RWPE1 (cell line): ENCODE measurements at regions not wholly inside any gene's neighbourhood (a gene's known extent, or its start where the extent isn't known, plus 50 kb on each side); places are given as distances from the start of the nearest gene placed in this dataset.
"Not testable (repeated sequence)": the region's sequence is repeated elsewhere in the genome, so short reads cannot be mapped to it uniquely, and the experiment has no call there.

Source experiments
- CTCF ChIA-PET: fragments of 350-600 bp; sonication (Branson Sonifier 250); formaldehyde crosslinking; extraction: SDS; loops from one replicate; lab custom pipeline; 2021; lab: Yijun Ruan, JAX
- POLR2A ChIA-PET: fragments of 400-600 bp; formaldehyde crosslinking; extraction: SDS; loops from one replicate; lab custom pipeline; 2020; ENCODE audit warnings: antibody characterized with exemption; ENCODE audit not compliant: low non-redundant PET; lab: Yijun Ruan, JAX
- DNase-seq: peaks from one replicate; pipeline ENCODE4 v3.0.0; 2012; ENCODE audit warnings: low spot score
- H3K27ac ChIP-seq: fragments of 450-650 bp; 2 replicates; pipeline ENCODE4 v1.5.1; 2017
- CTCF ChIP-seq: fragments of 450-650 bp; conservative IDR thresholded peaks from 2 replicates; pipeline ENCODE4 v1.5.1; 2017; ENCODE audit warnings: low read depth, mild to moderate bottlenecking

DNA sequence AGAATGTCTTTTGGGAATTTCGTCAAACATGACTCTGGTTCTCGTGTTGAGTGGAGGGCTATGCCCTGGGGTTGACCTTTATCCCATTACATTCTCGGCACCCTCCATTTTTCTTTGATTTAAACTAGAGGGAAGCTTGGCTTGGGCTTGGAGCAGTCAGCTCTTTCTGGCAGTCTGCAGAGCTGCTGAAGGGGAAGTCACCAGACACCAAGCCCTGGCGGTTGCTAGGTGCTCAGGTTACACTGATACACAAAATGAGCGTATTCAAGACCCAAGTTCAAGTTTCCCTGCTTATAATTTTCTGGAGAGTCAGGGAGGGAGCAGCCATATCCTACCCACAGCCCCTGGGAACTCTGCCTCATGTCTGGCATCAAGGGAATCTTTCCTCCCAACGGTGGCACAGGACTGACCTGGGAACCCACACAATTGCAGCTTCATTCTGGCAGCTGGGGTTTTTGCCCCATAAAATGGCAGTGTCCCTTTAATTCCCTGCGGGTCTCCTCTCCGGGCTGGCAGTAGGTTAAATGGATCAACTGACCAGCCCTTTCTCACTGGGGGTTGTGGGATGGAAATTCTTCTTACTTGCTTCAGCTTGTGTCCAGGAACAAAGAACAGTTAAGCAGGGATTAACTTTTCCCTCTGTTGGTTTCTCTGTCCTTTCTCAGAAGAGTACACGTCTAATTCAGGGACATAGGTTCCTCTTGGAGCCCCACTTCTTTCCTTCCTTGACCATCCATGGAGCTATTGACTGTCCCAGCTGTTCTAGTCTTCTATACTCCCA lies 110.0 kb upstream of the DLG1 start:
- no peak overlapping the region for H3K27ac ChIP-seq
- DNase-seq = no peak
- ChIA-PET CTCF (interaction anchor here (0.9 kb wide), 1 partner anchor 25 kb away, joined by 4 read pairs; no protein-coding TSS in a partner anchor), POLR2A (interaction anchor here (0.6 kb wide), 1 partner anchor 18 kb away, joined by 6 read pairs; no protein-coding TSS in a partner anchor)
- TF ChIP-seq CTCF = no peak

DNA sequence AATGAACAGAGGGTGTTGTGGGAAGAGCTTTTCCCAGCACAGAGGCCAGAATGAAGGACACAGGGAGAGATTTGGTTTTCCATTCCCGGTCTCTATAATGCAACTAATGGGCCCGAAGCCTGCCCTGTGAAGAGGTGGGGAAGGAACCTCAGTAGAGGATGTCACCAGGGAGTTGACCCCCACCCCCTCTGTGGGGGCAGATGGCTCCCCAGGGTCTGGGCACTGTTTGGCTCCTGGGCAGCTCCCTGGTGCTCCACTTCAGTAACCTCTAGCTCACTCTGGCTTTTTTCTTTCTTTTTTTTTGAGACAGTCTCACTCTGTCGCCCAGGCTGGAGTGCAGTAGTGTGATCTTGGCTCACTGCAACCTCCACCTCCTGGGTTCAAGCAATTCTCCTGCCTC lies 109.1 kb upstream of the DLG1 start:
- POLR2A ChIA-PET = no interaction called here
- TF ChIP-seq CTCF = no peak
- no peak for DNase-seq
- H3K27ac ChIP-seq = no peak overlapping the region
- CTCF ChIA-PET = interaction anchor here (0.9 kb wide), 1 partner anchor 26 kb away, joined by 4 read pairs; no protein-coding TSS in a partner anchor

DNA sequence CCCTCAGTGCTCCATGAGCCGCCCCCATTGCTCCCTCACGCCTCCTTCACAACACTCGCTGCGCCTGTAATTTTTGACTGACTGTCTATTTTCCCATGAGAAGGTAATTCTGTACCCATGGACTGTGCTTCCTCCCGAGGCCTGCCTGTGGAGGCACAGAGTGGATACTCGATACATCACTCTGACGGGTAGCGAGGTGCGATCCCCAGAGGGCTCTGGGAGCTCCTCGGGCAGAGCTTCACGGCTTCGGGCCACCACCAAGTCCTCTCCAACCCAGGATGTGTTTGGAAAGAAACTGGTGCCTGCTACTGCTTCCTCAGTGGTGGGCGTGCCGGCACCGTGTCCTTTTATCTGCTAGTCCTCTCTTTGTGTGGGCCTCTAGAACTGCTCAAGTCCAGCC lies 108.6 kb upstream of the DLG1 start:
- CTCF ChIA-PET = interaction anchor here (0.9 kb wide), 1 partner anchor 26 kb away, joined by 4 read pairs; no protein-coding TSS in a partner anchor
- DNase-seq = no peak
- TF ChIP-seq CTCF = no peak
- H3K27ac ChIP-seq = no peak overlapping the region
- POLR2A ChIA-PET = no interaction called here

GRCh38 chr3:197406266-197406665 lies 107.9 kb upstream of the DLG1 start:
- ChIA-PET CTCF (no interaction called here), POLR2A (no interaction called here)
- TF ChIP-seq CTCF = no peak
- no peak for DNase-seq
- no peak overlapping the region for H3K27ac ChIP-seq

DNA sequence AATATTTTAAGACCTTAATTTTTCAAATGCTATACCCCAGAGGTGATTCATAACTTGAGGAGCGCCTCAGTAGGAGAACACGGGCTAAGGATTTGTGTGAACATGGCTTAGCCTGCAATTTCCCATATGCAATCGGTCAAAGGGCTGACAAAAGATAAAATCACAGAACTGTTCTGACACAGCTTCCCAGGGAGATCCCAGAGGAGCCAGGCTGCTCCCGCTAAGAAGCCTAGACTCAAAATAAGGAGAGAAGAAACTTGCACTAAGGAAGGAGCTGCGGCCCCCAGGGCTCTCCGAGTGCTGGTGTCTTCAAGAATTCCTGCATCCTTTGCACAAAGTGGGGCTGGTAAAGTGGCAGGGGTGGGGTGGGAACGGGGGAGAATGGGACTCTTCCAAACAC lies 106.3 kb upstream of the DLG1 start:
- DNase-seq = no peak
- CTCF ChIA-PET = interaction anchor here (0.6 to 1.3 kb wide), 2 partner anchors 105 to 317 kb away, joined by 3 to 5 read pairs; no protein-coding TSS in a partner anchor

GRCh38 chr3:197404030-197404429 lies 105.6 kb upstream of the DLG1 start:
- H3K27ac ChIP-seq = no peak overlapping the region
- ChIA-PET POLR2A (no interaction called here), CTCF (interaction anchor here (0.6 to 1.3 kb wide), 2 partner anchors 106 to 316 kb away, joined by 3 to 5 read pairs; no protein-coding TSS in a partner anchor)
- TF ChIP-seq CTCF = no peak
- DNase-seq = no peak

More for the DNA sequence above, 106.3 kb upstream of the DLG1 start:
- no peak for TF ChIP-seq CTCF
- POLR2A ChIA-PET = no interaction called here
- no peak overlapping the region for H3K27ac ChIP-seq

DNA sequence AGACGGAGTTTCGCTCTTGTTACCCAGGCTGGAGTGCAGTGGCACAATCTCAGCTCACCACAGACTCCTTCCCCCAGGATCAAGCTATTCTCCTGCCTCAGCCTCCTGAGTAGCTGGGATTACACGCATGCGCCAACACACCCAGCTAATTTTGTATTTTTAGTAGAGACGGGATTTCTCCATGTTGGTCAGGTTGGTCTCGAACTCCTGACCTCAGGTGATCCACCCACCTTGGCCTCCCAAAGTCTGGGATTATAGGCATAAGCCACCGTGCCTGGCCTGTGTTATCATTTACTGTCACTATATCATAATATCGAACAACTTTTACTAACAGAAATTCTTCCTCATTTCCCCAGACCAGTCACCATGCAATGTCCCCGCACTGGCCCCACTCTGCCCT lies 104.0 kb upstream of the DLG1 start:
- POLR2A ChIA-PET, CTCF ChIA-PET, DNase-seq, H3K27ac ChIP-seq: not testable (repeated sequence)
